ENCODE measurements at regions not wholly inside any gene's neighbourhood (a gene's known extent, or its start where the extent isn't known, plus 50 kb on each side); places are given as distances from the start of the nearest gene placed in this dataset.

DNA sequence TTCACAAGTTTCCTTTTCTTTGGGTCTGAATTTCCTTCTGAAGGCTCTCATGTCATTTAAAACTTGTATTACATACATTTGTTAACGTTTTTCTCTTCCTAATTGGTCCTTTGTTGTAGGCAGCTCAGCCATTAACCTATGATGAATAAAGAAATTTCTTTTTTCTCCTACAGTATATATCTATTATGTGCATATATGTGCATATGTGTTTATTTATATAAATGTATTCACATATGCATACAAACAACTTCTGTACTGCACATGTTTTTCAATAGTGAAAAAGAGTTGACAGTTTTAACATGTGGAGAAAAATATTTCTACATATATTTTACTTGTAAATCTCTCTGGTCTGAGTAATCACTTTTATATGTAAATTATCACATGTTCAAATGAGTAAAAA is 1674.9 kb upstream of the PCDH20 start:
- H3K9me3 ChIP-seq: no peaks in the 10 kb centered on the region
- H3K27ac ChIP-seq: no peak overlapping the region
- H3K36me3 ChIP-seq: no peaks in the 10 kb centered on the region
- TF ChIP-seq, protein P1, sequence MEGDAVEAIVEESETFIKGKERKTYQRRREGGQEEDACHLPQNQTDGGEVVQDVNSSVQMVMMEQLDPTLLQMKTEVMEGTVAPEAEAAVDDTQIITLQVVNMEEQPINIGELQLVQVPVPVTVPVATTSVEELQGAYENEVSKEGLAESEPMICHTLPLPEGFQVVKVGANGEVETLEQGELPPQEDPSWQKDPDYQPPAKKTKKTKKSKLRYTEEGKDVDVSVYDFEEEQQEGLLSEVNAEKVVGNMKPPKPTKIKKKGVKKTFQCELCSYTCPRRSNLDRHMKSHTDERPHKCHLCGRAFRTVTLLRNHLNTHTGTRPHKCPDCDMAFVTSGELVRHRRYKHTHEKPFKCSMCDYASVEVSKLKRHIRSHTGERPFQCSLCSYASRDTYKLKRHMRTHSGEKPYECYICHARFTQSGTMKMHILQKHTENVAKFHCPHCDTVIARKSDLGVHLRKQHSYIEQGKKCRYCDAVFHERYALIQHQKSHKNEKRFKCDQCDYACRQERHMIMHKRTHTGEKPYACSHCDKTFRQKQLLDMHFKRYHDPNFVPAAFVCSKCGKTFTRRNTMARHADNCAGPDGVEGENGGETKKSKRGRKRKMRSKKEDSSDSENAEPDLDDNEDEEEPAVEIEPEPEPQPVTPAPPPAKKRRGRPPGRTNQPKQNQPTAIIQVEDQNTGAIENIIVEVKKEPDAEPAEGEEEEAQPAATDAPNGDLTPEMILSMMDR (IDR thresholded peaks at IDR 0.05): no peak
- DNase-seq: no peak
- no peak overlapping the region for H3K4me3 ChIP-seq
- intact Hi-C loops (cut with DNase I): no loop called here
- no peaks in the 10 kb centered on the region for H3K27me3 ChIP-seq
- H3K9ac ChIP-seq (ENCODE audit: low read depth in 2 of 2, low read length in 2 of 2): no peak overlapping the region
- no peaks in the 10 kb centered on the region for H3K4me1 ChIP-seq

DNA sequence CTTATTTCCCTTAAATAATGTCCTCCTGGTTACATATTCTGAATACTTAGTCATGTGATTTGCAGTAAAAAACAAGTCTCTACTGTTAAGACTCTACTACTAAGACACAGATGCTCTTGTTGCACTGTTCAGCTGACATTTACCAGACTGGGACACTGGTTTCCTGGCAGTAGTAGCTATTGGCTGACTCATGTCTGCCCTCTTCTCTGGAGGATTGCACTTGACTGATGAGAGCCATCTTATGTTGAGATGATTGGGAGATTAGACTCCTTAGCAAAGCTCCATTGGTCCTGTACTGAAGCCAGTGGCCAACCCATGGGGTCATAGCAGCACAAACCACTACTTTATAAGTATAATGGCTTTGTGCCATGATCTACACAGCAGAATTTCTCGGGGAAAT is 1672.6 kb upstream of the PCDH20 start:
- Histone ChIP-seq H3K27me3 (no peaks in the 10 kb centered on the region), H3K4me3 (no peak overlapping the region), H3K4me1 (no peaks in the 10 kb centered on the region), H3K9me3 (no peaks in the 10 kb centered on the region), H3K27ac (no peak overlapping the region), H3K36me3 (no peaks in the 10 kb centered on the region), H3K9ac (ENCODE audit: low read depth in 2 of 2, low read length in 2 of 2) (no peak overlapping the region)
- no peak for DNase-seq
- intact Hi-C loops (cut with DNase I): no loop called here
- TF ChIP-seq, protein P1 (IDR thresholded peaks at IDR 0.05): no peak

DNA sequence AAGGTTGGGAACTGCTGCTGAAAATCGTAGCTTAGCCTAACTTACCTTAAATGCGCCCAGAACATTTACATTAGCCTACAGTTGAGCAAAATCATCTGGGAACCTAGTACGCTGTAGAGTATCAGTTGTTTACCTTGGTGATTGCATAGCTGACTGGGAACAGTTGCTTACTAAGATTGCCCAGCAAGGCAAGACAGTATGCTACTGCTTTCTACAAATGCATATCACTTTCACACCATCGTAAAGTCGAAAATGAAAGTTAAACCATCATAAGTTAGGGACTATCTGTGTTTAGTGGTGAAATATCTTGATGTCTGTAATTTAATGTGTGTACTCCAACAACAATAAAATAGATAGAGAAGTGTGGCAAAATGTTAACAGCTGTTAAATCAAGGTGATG is 1670.6 kb upstream of the PCDH20 start:
- Histone ChIP-seq H3K9me3 (no peaks in the 10 kb centered on the region), H3K27me3 (no peaks in the 10 kb centered on the region), H3K27ac (no peak overlapping the region), H3K36me3 (no peaks in the 10 kb centered on the region), H3K4me3 (no peak overlapping the region), H3K9ac (ENCODE audit: low read depth in 2 of 2, low read length in 2 of 2) (no peak overlapping the region), H3K4me1 (no peaks in the 10 kb centered on the region)
- intact Hi-C loops (cut with DNase I): no loop called here
- no peak for DNase-seq
- TF ChIP-seq, protein P1 (IDR thresholded peaks at IDR 0.05): no peak

DNA sequence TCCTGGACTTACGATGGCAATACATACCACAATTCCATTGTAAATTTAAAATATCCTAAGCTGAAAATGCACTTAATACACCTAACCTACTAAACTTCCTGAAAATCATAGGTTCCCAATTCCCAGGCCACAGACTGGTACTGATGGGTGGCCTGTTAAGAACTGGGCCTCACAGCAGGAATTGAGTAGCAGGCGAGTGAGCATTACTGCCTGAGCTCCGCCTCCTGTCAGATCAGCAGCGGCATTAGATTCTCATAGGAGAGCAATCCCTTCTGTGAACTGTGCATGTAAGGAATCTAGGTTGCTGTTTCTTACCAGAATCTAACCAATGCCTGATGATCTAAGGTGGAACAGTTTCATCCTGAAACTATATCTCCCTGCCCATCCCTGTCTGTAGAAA is 1670.2 kb upstream of the PCDH20 start:
- no peak overlapping the region for H3K9ac ChIP-seq (ENCODE audit: low read depth in 2 of 2, low read length in 2 of 2)
- intact Hi-C loops (cut with DNase I): no loop called here
- H3K9me3 ChIP-seq: no peaks in the 10 kb centered on the region
- no peak for DNase-seq
- H3K27ac ChIP-seq: no peak overlapping the region
- no peak overlapping the region for H3K4me3 ChIP-seq
- no peaks in the 10 kb centered on the region for H3K27me3 ChIP-seq
- TF ChIP-seq, protein P1 (IDR thresholded peaks at IDR 0.05): no peak
- no peaks in the 10 kb centered on the region for H3K36me3 ChIP-seq
- H3K4me1 ChIP-seq: no peaks in the 10 kb centered on the region

DNA sequence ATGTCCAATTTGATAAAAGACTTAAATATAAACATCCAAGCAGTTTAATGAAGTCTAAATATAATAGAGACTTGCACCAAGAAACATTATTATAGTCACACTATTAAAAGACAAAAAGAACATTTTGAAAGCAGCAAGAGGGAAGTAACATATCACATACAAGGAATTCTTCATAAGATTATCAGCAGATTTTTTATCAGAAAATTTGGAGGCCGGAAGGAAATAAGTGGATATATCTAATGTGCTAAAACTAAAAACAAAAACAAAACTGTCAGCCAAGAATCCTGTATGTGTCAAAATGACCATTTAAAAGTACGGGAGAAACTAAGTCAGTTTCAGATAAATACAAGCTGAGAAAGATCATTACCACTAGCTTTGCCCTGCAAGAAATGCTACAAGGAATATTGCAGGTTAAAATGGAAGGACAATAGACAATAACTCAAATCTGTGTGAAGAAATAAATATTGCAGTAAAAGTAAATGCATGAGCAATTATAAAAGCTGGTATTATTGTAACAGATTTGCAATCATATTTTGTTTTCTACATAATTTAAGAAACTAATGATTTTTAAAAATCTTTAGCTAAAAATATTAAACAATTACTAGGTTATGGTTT is 1665.9 kb upstream of the PCDH20 start:
- H3K27me3 ChIP-seq: no peaks in the 10 kb centered on the region
- no peak overlapping the region for H3K9ac ChIP-seq (ENCODE audit: low read depth in 2 of 2, low read length in 2 of 2)
- H3K4me1 ChIP-seq: no peaks in the 10 kb centered on the region
- TF ChIP-seq, protein P1 (IDR thresholded peaks at IDR 0.05): no peak
- H3K36me3 ChIP-seq: no peaks in the 10 kb centered on the region
- no peaks in the 10 kb centered on the region for H3K9me3 ChIP-seq
- DNase-seq: no peak
- H3K4me3 ChIP-seq: no peak overlapping the region
- intact Hi-C loops (cut with DNase I): no loop called here
- H3K27ac ChIP-seq: no peak overlapping the region

Data from colonic mucosa (tissue), 4 donors.